ENCODE measurements at regions not wholly inside any gene's neighbourhood (a gene's known extent, or its start where the extent isn't known, plus 50 kb on each side); places are given as distances from the start of the nearest gene placed in this dataset.

DNA sequence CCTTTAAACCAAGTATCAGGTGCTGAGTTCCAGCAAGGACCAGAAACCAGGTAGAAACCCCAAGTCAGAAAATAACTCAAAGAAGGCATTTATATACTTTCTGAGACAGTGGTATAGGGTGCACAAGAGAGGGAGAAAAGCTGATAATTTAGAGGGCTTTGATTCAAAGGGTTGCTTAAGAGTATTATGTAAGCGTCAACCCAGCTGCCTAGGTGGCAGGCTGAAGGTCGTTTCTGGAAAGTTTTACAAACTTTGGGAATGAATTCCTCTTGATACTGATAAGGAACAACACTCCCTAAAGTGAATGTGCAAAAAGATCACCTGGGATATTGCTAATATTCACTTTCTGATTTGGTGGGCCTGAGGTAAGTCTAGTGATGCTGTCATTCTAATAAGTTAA, 800.7 kb downstream of the MAFB start:
- 54% methylated on average over 2 of the region's 2 CpGs for WGBS (ENCODE audit: low lambda C conversion rate, missing lambda C conversion rate)

DNA sequence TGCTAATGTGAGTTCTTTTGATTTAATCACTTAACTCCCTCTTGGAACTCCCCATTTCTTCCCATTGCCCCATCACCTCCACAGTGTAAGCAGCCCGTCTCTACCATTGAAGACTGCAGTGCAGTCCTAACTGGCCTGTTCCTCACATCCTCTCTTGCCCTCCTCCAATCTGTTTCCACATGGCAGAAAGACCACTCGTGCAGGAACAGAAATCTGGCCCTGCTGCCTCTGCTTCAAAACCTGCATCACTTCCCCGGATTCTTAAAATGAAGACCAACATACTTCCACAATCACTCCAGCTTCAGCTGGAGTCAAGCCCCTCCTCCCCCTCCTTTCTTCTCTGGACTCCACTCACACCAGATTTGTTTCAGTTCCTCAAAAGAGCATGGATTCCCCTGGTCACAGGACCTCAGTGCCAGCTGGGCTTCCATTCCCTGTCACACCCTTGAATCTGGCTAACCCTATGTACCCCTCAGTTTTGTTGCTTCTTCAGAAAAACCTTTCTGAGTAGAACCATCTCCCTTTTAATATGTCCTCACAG, 802.3 kb downstream of the MAFB start:
- H3K9me2 ChIP-seq (replicated peaks; ENCODE audit: insufficient read depth) = no peaks in the 10 kb centered on the region
- no peak overlapping the region for H3K27ac ChIP-seq
- no peaks in the 10 kb centered on the region for H3K27me3 ChIP-seq
- no peaks in the 10 kb centered on the region for H3K9me3 ChIP-seq (ENCODE audit: low read depth)
- H3K4me1 ChIP-seq (ENCODE audit: insufficient read depth) = no peaks in the 10 kb centered on the region
- H3K4me3 ChIP-seq = no peak overlapping the region
- H4K20me1 ChIP-seq (ENCODE audit: insufficient read depth, poor library complexity, severe bottlenecking) = no peaks in the 10 kb centered on the region
- no peak overlapping the region for H3K4me2 ChIP-seq
- H3K79me2 ChIP-seq = no peaks in the 10 kb centered on the region
- H2AFZ ChIP-seq = no peak overlapping the region
- 73% methylated on average over 3 of the region's 3 CpGs for WGBS (ENCODE audit: low lambda C conversion rate, missing lambda C conversion rate)
- no peak for DNase-seq (ENCODE audit: low spot score)
- no peak for TF ChIP-seq CTCF (IDR thresholded peaks at IDR 0.05; ENCODE audit: poor library complexity)
- TF ChIP-seq EZH2 (IDR thresholded peaks at IDR 0.05; ENCODE audit: borderline replicate concordance) = no peak
- TF ChIP-seq EZH2phosphoT487 (IDR thresholded peaks at IDR 0.05; ENCODE audit: low read depth, severe bottlenecking, unreplicated experiment) = no peak
- H3K36me3 ChIP-seq (replicated peaks; ENCODE audit: insufficient read depth, low read depth) = no peaks in the 10 kb centered on the region

More for the DNA sequence above, 800.7 kb downstream of the MAFB start:
- no peak for DNase-seq (ENCODE audit: low spot score)
- Histone ChIP-seq H2AFZ (no peak overlapping the region), H3K79me2 (no peaks in the 10 kb centered on the region), H3K9me2 (replicated peaks; ENCODE audit: insufficient read depth) (no peaks in the 10 kb centered on the region), H3K4me3 (no peak overlapping the region), H3K4me1 (ENCODE audit: insufficient read depth) (peaks cover 6% of the 10 kb centered on the region), H3K4me2 (no peak overlapping the region), H3K36me3 (replicated peaks; ENCODE audit: insufficient read depth, low read depth) (no peaks in the 10 kb centered on the region), H4K20me1 (ENCODE audit: insufficient read depth, poor library complexity, severe bottlenecking) (no peaks in the 10 kb centered on the region), H3K27ac (no peak overlapping the region), H3K27me3 (no peaks in the 10 kb centered on the region), H3K9me3 (ENCODE audit: low read depth) (no peaks in the 10 kb centered on the region)
- TF ChIP-seq EZH2phosphoT487 (IDR thresholded peaks at IDR 0.05; ENCODE audit: low read depth, severe bottlenecking, unreplicated experiment) = no peak
- no peak for TF ChIP-seq EZH2 (IDR thresholded peaks at IDR 0.05; ENCODE audit: borderline replicate concordance)
- no peak for TF ChIP-seq CTCF (IDR thresholded peaks at IDR 0.05; ENCODE audit: poor library complexity)

DNA sequence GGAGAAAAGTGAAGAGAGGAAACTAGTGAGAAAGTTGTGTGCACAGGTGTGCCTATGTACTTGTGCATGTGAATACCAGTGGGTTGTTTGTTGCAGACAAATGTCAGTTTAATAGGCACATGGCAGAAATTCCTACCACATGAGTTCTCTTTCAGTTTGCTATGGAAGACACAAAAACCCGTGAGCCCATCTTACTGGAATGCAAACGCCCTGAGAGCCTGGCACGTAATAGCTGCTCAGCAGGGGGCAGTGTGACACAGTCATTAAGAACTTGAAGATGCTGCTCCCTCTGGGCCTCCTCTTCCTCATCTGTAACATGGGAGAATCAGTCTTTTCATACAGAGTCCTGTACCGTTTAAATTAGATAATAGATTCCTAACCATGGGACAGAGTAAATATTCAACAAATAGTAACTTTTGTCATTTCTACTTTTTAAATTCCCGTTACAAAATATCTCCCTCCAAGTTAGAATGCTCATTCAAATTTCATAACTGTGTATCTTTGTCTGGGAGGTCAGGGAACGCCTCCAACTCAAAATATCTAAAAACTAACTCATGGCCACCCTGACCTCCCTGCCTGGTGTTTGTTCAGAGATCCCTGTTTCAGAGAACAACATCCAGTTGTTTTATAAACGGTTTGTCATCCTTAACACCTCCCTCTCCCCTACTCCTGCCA, 802.9 kb downstream of the MAFB start:
- TF ChIP-seq EZH2 (IDR thresholded peaks at IDR 0.05; ENCODE audit: borderline replicate concordance) (no peak), CTCF (IDR thresholded peaks at IDR 0.05; ENCODE audit: poor library complexity) (peak; percentile 62), EZH2phosphoT487 (IDR thresholded peaks at IDR 0.05; ENCODE audit: low read depth, severe bottlenecking, unreplicated experiment) (no peak)
- H3K79me2 ChIP-seq = no peaks in the 10 kb centered on the region

More for the DNA sequence above, 802.9 kb downstream of the MAFB start:
- H3K9me3 ChIP-seq (ENCODE audit: low read depth) = no peaks in the 10 kb centered on the region
- no peak overlapping the region for H3K4me3 ChIP-seq
- H3K36me3 ChIP-seq (replicated peaks; ENCODE audit: insufficient read depth, low read depth) = no peaks in the 10 kb centered on the region
- no peaks in the 10 kb centered on the region for H4K20me1 ChIP-seq (ENCODE audit: insufficient read depth, poor library complexity, severe bottlenecking)
- H2AFZ ChIP-seq = no peak overlapping the region
- WGBS (ENCODE audit: low lambda C conversion rate, missing lambda C conversion rate) = 65% methylated on average over 7 of the region's 7 CpGs
- no peak overlapping the region for H3K27ac ChIP-seq
- H3K27me3 ChIP-seq = no peaks in the 10 kb centered on the region
- no peaks in the 10 kb centered on the region for H3K9me2 ChIP-seq (replicated peaks; ENCODE audit: insufficient read depth)
- peak; percentile 81 for DNase-seq (ENCODE audit: low spot score)
- H3K4me1 ChIP-seq (ENCODE audit: insufficient read depth) = no peaks in the 10 kb centered on the region
- no peak overlapping the region for H3K4me2 ChIP-seq
